GM19035 (cell line): ENCODE measurements at regions not wholly inside any gene's neighbourhood (a gene's known extent, or its start where the extent isn't known, plus 50 kb on each side); places are given as distances from the start of the nearest gene placed in this dataset.
"Not testable (repeated sequence)": the region's sequence is repeated elsewhere in the genome, so short reads cannot be mapped to it uniquely, and the experiment has no call there.

Experiments
- ATAC-seq: cut with Tn5 transposase; IDR thresholded peaks from one replicate; pipeline ENCODE4 v1.9.1; 2021; ENCODE audit not compliant: unreplicated experiment

- no peak for ATAC-seq
Measured at GRCh38 chr6:85357651-85358050, 92.2 kb upstream of the NT5E start.

- ATAC-seq, result not testable (repeated sequence)
Measured at GRCh38 chr6:85356743-85357142, 93.1 kb upstream of the NT5E start.

- ATAC-seq, result no peak
Measured at GRCh38 chr6:85355816-85356215, 94.1 kb upstream of the NT5E start.

- peak; percentile 83 for ATAC-seq
Measured at GRCh38 chr6:85354761-85355618, 94.9 kb upstream of the NT5E start.

- ATAC-seq, result no peak
Measured at GRCh38 chr6:85353012-85353411, 96.9 kb upstream of the NT5E start.

- no peak for ATAC-seq
Measured at GRCh38 chr6:85348643-85349042, 101.2 kb upstream of the NT5E start.

GRCh38 chr6:85347812-85348211, 102.1 kb upstream of the NT5E start:
- ATAC-seq, result no peak

- no peak for ATAC-seq
Measured at GRCh38 chr6:85346196-85346595, 103.7 kb upstream of the NT5E start.

- no peak for ATAC-seq
Measured at GRCh38 chr6:85344996-85345395, 104.9 kb upstream of the NT5E start.

GRCh38 chr6:85343428-85343827, 106.5 kb upstream of the NT5E start:
- ATAC-seq, result no peak

- ATAC-seq, result no peak
Measured at GRCh38 chr6:85329196-85329595, 120.7 kb upstream of the NT5E start.

GRCh38 chr6:85325811-85326210, 124.1 kb upstream of the NT5E start:
- not testable (repeated sequence) for ATAC-seq

GRCh38 chr6:85323435-85324040, 126.3 kb upstream of the NT5E start:
- peak; percentile 77 for ATAC-seq

- no peak for ATAC-seq
Measured at GRCh38 chr6:85322446-85323105, 127.3 kb upstream of the NT5E start.

- ATAC-seq, result no peak
Measured at GRCh38 chr6:85321906-85322305, 128.0 kb upstream of the NT5E start.

GRCh38 chr6:85314586-85314985, 135.3 kb upstream of the NT5E start:
- ATAC-seq, result no peak

GRCh38 chr6:85300581-85300980, 149.3 kb upstream of the NT5E start:
- no peak for ATAC-seq

- ATAC-seq, result no peak
Measured at GRCh38 chr6:85298553-85298952, 151.3 kb upstream of the NT5E start.

GRCh38 chr6:85291326-85291725, 158.6 kb upstream of the NT5E start:
- no peak for ATAC-seq

- no peak for ATAC-seq
Measured at GRCh38 chr6:85287654-85288053, 162.2 kb upstream of the NT5E start.

- no peak for ATAC-seq
Measured at GRCh38 chr6:85287158-85287557, 162.7 kb upstream of the NT5E start.

- not testable (repeated sequence) for ATAC-seq
Measured at GRCh38 chr6:85286507-85286906, 163.4 kb upstream of the NT5E start.
